Gastrocnemius medialis (tissue), 4 donors: ENCODE measurements at regions not wholly inside any gene's neighbourhood (a gene's known extent, or its start where the extent isn't known, plus 50 kb on each side); places are given as distances from the start of the nearest gene placed in this dataset.

ENCODE experiments used
- ATAC-seq, 2 donors: fragments of 150-250 bp; one replicate each; pipeline ENCODE4 v1.9.1; 2016
- DNase-seq, 2 donors: peaks; one replicate each; pipeline ENCODE4 v3.0.0-alpha.2; 2019
- H3K27ac ChIP-seq, 4 donors: fragments of 200-600 bp; sonication (generic); 1 replicate in 1 of 4; 2 replicates in 3 of 4; pipeline ENCODE4 v1.5.1; 2016 to 2018; ENCODE audit warnings: mild to moderate bottlenecking in 2 of 4, moderate library complexity in 1 of 4
- H3K27me3 ChIP-seq, 3 donors: fragments of 200-600 bp; sonication (generic) in 2 of 3; 1 replicate in 1 of 3; 2 replicates in 2 of 3; pipeline versions ENCODE4 v1.5.1 to v1.6.0; 2016 to 2019; ENCODE audit warnings: mild to moderate bottlenecking in 1 of 3, moderate library complexity in 1 of 3
- H3K36me3 ChIP-seq, 2 donors: fragments of 200-600 bp; sonication (generic) in 1 of 2; one replicate each; pipeline ENCODE4 v1.5.1; 2017 to 2018
- H3K4me1 ChIP-seq, 2 donors: fragments of 200-600 bp; sonication (generic) in 1 of 2; one replicate each; pipeline ENCODE4 v1.5.1; 2016 to 2017; ENCODE audit warnings: mild to moderate bottlenecking in 2 of 2
- H3K4me3 ChIP-seq, 4 donors: fragments of 200-600 bp; sonication (generic) in 3 of 4; 1 replicate in 1 of 4; 2 replicates in 3 of 4; pipeline ENCODE4 v1.5.1; 2016 to 2019; ENCODE audit warnings: mild to moderate bottlenecking in 2 of 4
- H3K9me3 ChIP-seq, 3 donors: fragments of 200-600 bp; sonication (generic) in 2 of 3; 1 replicate in 1 of 3; 2 replicates in 2 of 3; pipeline ENCODE4 v1.5.1; 2016 to 2019
- CTCF ChIP-seq, 5 experiments: fragments of 450-650 bp in 3 of 5; fragments of 200-600 bp in 2 of 5; sonication (generic) in 2 of 5; IDR thresholded peaks in 4 of 5; conservative IDR thresholded peaks in 1 of 5; 1 replicate in 4 of 5; 2 replicates in 1 of 5; pipeline ENCODE4 v1.5.1; 2016 to 2019; ENCODE audit warnings: antibody characterized with exemption in 5 of 5, mild to moderate bottlenecking in 3 of 5, moderate library complexity in 3 of 5
- POLR2A ChIP-seq, 2 donors: fragments of 450-650 bp; IDR thresholded peaks; one replicate each; pipeline ENCODE4 v1.6.1; 2017; ENCODE audit warnings: antibody characterized with exemption in 2 of 2, mild to moderate bottlenecking in 2 of 2, moderate library complexity in 2 of 2
- in situ Hi-C, 4 donors: fragments of 200-750 bp; cut with MboI; loops; one replicate each; pipeline versions ENCODE4 v1.15.0 to v1.8.0; 2017; ENCODE audit warnings: low sequenced_read_pairs in 4 of 4
- intact Hi-C: fragments of 100-400 bp; cut with DNase I; formaldehyde crosslinking; loops from one replicate; pipeline ENCODE4 v1.15.1; 2023; ENCODE audit warnings: low total_unique reads

GRCh38 chr13:33999811-34000605 lies 182.1 kb downstream of the RFC3 start:
- no peak for TF ChIP-seq POLR2A (IDR thresholded peaks at IDR 0.05)
- no peak for TF ChIP-seq CTCF (IDR thresholded peaks at IDR 0.05 in 4 of 5, conservative IDR thresholded peaks at IDR 0.05 in 1 of 5)
- in situ Hi-C loops, result no loop called here
- no peak for ATAC-seq

GRCh38 chr13:34000955-34001354 lies 183.0 kb downstream of the RFC3 start:
- Histone ChIP-seq H3K36me3 (no peaks in the 10 kb centered on the region), H3K9me3 (no peaks in the 10 kb centered on the region), H3K27me3 (no peaks in the 10 kb centered on the region), H3K4me3 (no peak overlapping the region), H3K27ac (no peak overlapping the region), H3K4me1 (no peaks in the 10 kb centered on the region)
- ATAC-seq (no peak), DNase-seq (no peak)
- in situ Hi-C loops, result no loop called here
- TF ChIP-seq POLR2A (IDR thresholded peaks at IDR 0.05), result no peak
- TF ChIP-seq CTCF (IDR thresholded peaks at IDR 0.05 in 4 of 5, conservative IDR thresholded peaks at IDR 0.05 in 1 of 5), result no peak
- intact Hi-C loops, result no loop called here

More at GRCh38 chr13:33999811-34000605, 182.1 kb downstream of the RFC3 start:
- no peaks in the 10 kb centered on the region for H3K4me1 ChIP-seq
- no peak overlapping the region for H3K27ac ChIP-seq
- DNase-seq, result no peak
- no peaks in the 10 kb centered on the region for H3K9me3 ChIP-seq
- intact Hi-C loops, result no loop called here
- no peaks in the 10 kb centered on the region for H3K36me3 ChIP-seq
- H3K4me3 ChIP-seq, result no peak overlapping the region
- H3K27me3 ChIP-seq, result no peaks in the 10 kb centered on the region

- no peaks in the 10 kb centered on the region for H3K4me1 ChIP-seq
- H3K4me3 ChIP-seq, result no peak overlapping the region
- no peak overlapping the region for H3K27ac ChIP-seq
- no peaks in the 10 kb centered on the region for H3K9me3 ChIP-seq
- intact Hi-C loops (no loop called here), in situ Hi-C loops (no loop called here)
- ATAC-seq, result no peak
- no peak for TF ChIP-seq POLR2A (IDR thresholded peaks at IDR 0.05)
- no peak for TF ChIP-seq CTCF (IDR thresholded peaks at IDR 0.05 in 4 of 5, conservative IDR thresholded peaks at IDR 0.05 in 1 of 5)
- no peaks in the 10 kb centered on the region for H3K27me3 ChIP-seq
- DNase-seq, result no peak
- H3K36me3 ChIP-seq, result no peaks in the 10 kb centered on the region
Measured at GRCh38 chr13:34001389-34001788, 183.4 kb downstream of the RFC3 start.

- no peak for DNase-seq
- in situ Hi-C loops (no loop called here), intact Hi-C loops (no loop called here)
- Histone ChIP-seq H3K27ac (no peak overlapping the region), H3K27me3 (no peaks in the 10 kb centered on the region), H3K4me3 (no peak overlapping the region), H3K36me3 (no peaks in the 10 kb centered on the region), H3K9me3 (no peaks in the 10 kb centered on the region), H3K4me1 (no peaks in the 10 kb centered on the region)
- ATAC-seq, result no peak
- TF ChIP-seq POLR2A (IDR thresholded peaks at IDR 0.05) (no peak), CTCF (IDR thresholded peaks at IDR 0.05 in 4 of 5, conservative IDR thresholded peaks at IDR 0.05 in 1 of 5) (no peak)
Measured at GRCh38 chr13:34002141-34002540, 184.2 kb downstream of the RFC3 start.

GRCh38 chr13:34002924-34003323 lies 185.0 kb downstream of the RFC3 start:
- Histone ChIP-seq H3K27ac (no peak overlapping the region), H3K36me3 (no peaks in the 10 kb centered on the region), H3K27me3 (no peaks in the 10 kb centered on the region), H3K9me3 (no peaks in the 10 kb centered on the region), H3K4me1 (no peaks in the 10 kb centered on the region), H3K4me3 (no peak overlapping the region)
- TF ChIP-seq POLR2A (IDR thresholded peaks at IDR 0.05) (no peak), CTCF (IDR thresholded peaks at IDR 0.05 in 4 of 5, conservative IDR thresholded peaks at IDR 0.05 in 1 of 5) (no peak)
- in situ Hi-C loops (no loop called here), intact Hi-C loops (no loop called here)
- no peak for DNase-seq
- no peak for ATAC-seq
